Liver (tissue), 8 donors: ENCODE measurements at regions not wholly inside any gene's neighbourhood (a gene's known extent, or its start where the extent isn't known, plus 50 kb on each side); places are given as distances from the start of the nearest gene placed in this dataset.

ENCODE experiments used
- DNase-seq: peaks from one replicate; pipeline ENCODE4 v3.0.0-alpha.2; 2017; ENCODE audit warnings: low spot score
- H3K27ac ChIP-seq, 2 donors: one replicate each; pipeline ENCODE4 v1.7.0; 2013; ENCODE audit warnings: inconsistent platforms in 2 of 2, low read length in 2 of 2, control low read depth in 1 of 2, low read depth in 1 of 2, mild to moderate bottlenecking in 1 of 2
- H3K27me3 ChIP-seq, 4 donors: one replicate each; pipeline versions ENCODE4 v1.6.1 to v1.7.0; 2013; ENCODE audit warnings: low read length in 3 of 4, inconsistent platforms in 1 of 4, mild to moderate bottlenecking in 1 of 4, moderate library complexity in 1 of 4; ENCODE audit not compliant: control insufficient read depth in 4 of 4, insufficient read depth in 4 of 4
- H3K36me3 ChIP-seq, 4 donors: one replicate each; pipeline versions ENCODE4 v1.6.1 to v1.7.0; 2013; ENCODE audit warnings: low read length in 3 of 4, mild to moderate bottlenecking in 3 of 4, low read depth in 1 of 4, moderate library complexity in 1 of 4; ENCODE audit not compliant: control insufficient read depth in 4 of 4, insufficient read depth in 3 of 4
- H3K4me1 ChIP-seq, 4 donors: one replicate each; pipeline versions ENCODE4 v1.6.1 to v1.7.0; 2013; ENCODE audit warnings: low read length in 3 of 4, mild to moderate bottlenecking in 3 of 4, moderate library complexity in 1 of 4; ENCODE audit not compliant: control insufficient read depth in 4 of 4, insufficient read depth in 4 of 4
- H3K4me3 ChIP-seq, 3 donors: one replicate each; pipeline versions ENCODE4 v1.6.1 to v1.7.0; 2013; ENCODE audit warnings: low read length in 3 of 3, control low read depth in 1 of 3, low read depth in 1 of 3, mild to moderate bottlenecking in 1 of 3
- H3K9ac ChIP-seq, 2 donors: one replicate each; pipeline ENCODE4 v1.7.0; 2013; ENCODE audit warnings: low read length in 2 of 2, mild to moderate bottlenecking in 2 of 2, moderate library complexity in 2 of 2, control low read depth in 1 of 2, low read depth in 1 of 2
- H3K9me3 ChIP-seq, 4 donors: one replicate each; pipeline versions ENCODE4 v1.6.1 to v1.7.0; 2013; ENCODE audit warnings: low read length in 3 of 4; ENCODE audit not compliant: control insufficient read depth in 4 of 4
- CTCF ChIP-seq: fragments of 150-350 bp; IDR thresholded peaks from 2 replicates; pipeline ENCODE4 v1.5.1; 2017; ENCODE audit warnings: improper control_type of control experiment, low read depth, low read length; ENCODE audit not compliant: missing input control
- EGR1 ChIP-seq, 2 donors: IDR thresholded peaks; 2 replicates each; pipeline ENCODE4 v1.6.1; 2016 to 2018; ENCODE audit warnings: antibody characterized with exemption in 2 of 2, low read depth in 2 of 2
- FOXA1 ChIP-seq: IDR thresholded peaks from 2 replicates; pipeline ENCODE4 v1.6.1; 2016; ENCODE audit warnings: antibody characterized with exemption
- GABPA ChIP-seq, 2 donors: IDR thresholded peaks in 1 of 2; conservative IDR thresholded peaks in 1 of 2; 2 replicates each; pipeline ENCODE4 v1.6.1; 2016; ENCODE audit warnings: antibody characterized with exemption in 2 of 2, mild to moderate bottlenecking in 1 of 2, moderate library complexity in 1 of 2
- HNF4A ChIP-seq, 2 donors: conservative IDR thresholded peaks; 2 replicates each; pipeline ENCODE4 v1.6.1; 2016; ENCODE audit warnings: antibody characterized with exemption in 2 of 2, mild to moderate bottlenecking in 2 of 2
- JUND ChIP-seq, 2 donors: IDR thresholded peaks; 2 replicates each; pipeline ENCODE4 v1.6.1; 2016; ENCODE audit warnings: antibody characterized with exemption in 2 of 2
- NR2F2 ChIP-seq: IDR thresholded peaks from 2 replicates; pipeline ENCODE4 v1.6.1; 2016; ENCODE audit warnings: antibody characterized with exemption
- RXRA ChIP-seq, 2 donors: IDR thresholded peaks; 2 replicates each; pipeline ENCODE4 v1.6.1; 2017 to 2018; ENCODE audit warnings: antibody characterized with exemption in 2 of 2, mild to moderate bottlenecking in 1 of 2
- SP1 ChIP-seq: IDR thresholded peaks from 2 replicates; pipeline ENCODE4 v1.6.1; 2018; ENCODE audit warnings: antibody characterized with exemption, mild to moderate bottlenecking
- TAF1 ChIP-seq: conservative IDR thresholded peaks from 2 replicates; pipeline ENCODE4 v1.6.1; 2016; ENCODE audit warnings: antibody characterized with exemption, mild to moderate bottlenecking
- YY1 ChIP-seq: IDR thresholded peaks from 2 replicates; pipeline ENCODE4 v1.6.1; 2016; ENCODE audit warnings: antibody characterized with exemption, mild to moderate bottlenecking
- WGBS: extraction: QIAGEN DNeasy Blood & Tissue Kit; methylation state at CpG from one replicate; pipeline ENCODE4 v1.1.7; 2013; 5-methylcytosine and 5-hydroxymethylcytosine counted together
- TF ChIP-seq, protein P1 (sequence below): IDR thresholded peaks from 2 replicates; pipeline ENCODE4 v1.6.1; 2016; ENCODE audit warnings: antibody characterized with exemption
- TF ChIP-seq, protein P2 (sequence below): IDR thresholded peaks from 2 replicates; pipeline ENCODE4 v1.6.1; 2016; ENCODE audit warnings: antibody characterized with exemption, mild to moderate bottlenecking
- donor health status: healthy.
- donor health status: healthy.
- donor health status: healthy.
- donor health status: healthy.
- donor health status: healthy.

DNA sequence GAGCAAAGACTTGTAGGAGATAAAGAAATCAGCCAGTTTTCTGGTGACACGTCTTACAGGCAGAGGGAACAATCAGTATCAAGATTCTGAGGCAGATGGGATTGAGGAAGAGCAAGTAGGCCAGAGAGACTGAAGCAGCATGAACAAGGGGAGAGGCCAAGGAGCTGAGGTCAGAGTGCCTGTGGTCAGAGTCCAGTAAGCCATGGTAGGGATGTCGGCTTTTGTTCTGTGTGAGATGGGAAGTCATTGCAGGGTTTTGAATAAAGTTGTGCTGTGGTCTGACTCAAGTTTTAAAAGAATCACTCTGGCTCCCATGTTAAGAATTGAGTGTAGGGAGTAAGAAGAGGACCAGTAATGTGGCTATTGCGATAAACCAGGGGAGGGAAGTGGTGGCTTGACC, 85.9 kb upstream of the IVNS1ABP start (continued):
- no peak for TF ChIP-seq GABPA (IDR thresholded peaks at IDR 0.05 in 1 of 2, conservative IDR thresholded peaks at IDR 0.05 in 1 of 2)
- TF ChIP-seq, protein P1, sequence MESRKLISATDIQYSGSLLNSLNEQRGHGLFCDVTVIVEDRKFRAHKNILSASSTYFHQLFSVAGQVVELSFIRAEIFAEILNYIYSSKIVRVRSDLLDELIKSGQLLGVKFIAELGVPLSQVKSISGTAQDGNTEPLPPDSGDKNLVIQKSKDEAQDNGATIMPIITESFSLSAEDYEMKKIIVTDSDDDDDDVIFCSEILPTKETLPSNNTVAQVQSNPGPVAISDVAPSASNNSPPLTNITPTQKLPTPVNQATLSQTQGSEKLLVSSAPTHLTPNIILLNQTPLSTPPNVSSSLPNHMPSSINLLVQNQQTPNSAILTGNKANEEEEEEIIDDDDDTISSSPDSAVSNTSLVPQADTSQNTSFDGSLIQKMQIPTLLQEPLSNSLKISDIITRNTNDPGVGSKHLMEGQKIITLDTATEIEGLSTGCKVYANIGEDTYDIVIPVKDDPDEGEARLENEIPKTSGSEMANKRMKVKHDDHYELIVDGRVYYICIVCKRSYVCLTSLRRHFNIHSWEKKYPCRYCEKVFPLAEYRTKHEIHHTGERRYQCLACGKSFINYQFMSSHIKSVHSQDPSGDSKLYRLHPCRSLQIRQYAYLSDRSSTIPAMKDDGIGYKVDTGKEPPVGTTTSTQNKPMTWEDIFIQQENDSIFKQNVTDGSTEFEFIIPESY, result no peak
- no peak for TF ChIP-seq EGR1 (IDR thresholded peaks at IDR 0.05; ENCODE audit: low read depth in 2 of 2)

DNA sequence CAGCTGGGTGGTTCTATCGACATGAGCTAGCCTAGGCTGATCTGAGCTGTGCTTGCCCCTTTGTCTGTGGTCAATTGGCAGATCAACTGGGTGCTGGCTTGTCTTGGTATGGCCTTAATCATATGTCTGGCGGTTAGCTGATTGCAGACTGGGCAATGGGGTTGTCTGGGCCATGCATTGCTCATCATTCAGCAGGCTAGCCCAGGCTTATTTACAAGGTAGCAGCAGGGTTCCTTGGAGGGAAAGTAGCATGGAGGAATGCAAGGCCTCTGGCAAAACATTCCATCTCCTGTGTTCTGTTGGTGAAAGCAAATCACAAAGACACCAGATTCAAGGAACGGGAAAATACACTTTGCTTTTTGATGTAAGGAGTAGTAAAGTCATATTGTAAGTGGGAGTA, 84.0 kb upstream of the IVNS1ABP start:
- no peaks in the 10 kb centered on the region for H3K36me3 ChIP-seq
- no peak for TF ChIP-seq SP1
- TF ChIP-seq YY1, result no peak
- TF ChIP-seq RXRA (IDR thresholded peaks at IDR 0.05), result no peak
- TF ChIP-seq JUND (IDR thresholded peaks at IDR 0.05), result no peak
- TF ChIP-seq, protein P1, result no peak
- no peak for TF ChIP-seq HNF4A (conservative IDR thresholded peaks at IDR 0.05)
- no peak for TF ChIP-seq EGR1 (IDR thresholded peaks at IDR 0.05; ENCODE audit: low read depth in 2 of 2)
- TF ChIP-seq CTCF, result no peak
- TF ChIP-seq FOXA1, result no peak
- no peak for TF ChIP-seq TAF1
- H3K4me3 ChIP-seq, result no peak overlapping the region
- no peak overlapping the region for H3K9ac ChIP-seq
- no peaks in the 10 kb centered on the region for H3K4me1 ChIP-seq
- WGBS, result 94% methylated on average over 3 of the region's 3 CpGs
- H3K27me3 ChIP-seq, result no peaks in the 10 kb centered on the region
- no peaks in the 10 kb centered on the region for H3K9me3 ChIP-seq
- H3K27ac ChIP-seq, result no peak overlapping the region
- DNase-seq, result no peak

GRCh38 chr1:185400052-185400451, 83.0 kb upstream of the IVNS1ABP start:
- H3K9me3 ChIP-seq, result no peaks in the 10 kb centered on the region
- TF ChIP-seq, protein P2, sequence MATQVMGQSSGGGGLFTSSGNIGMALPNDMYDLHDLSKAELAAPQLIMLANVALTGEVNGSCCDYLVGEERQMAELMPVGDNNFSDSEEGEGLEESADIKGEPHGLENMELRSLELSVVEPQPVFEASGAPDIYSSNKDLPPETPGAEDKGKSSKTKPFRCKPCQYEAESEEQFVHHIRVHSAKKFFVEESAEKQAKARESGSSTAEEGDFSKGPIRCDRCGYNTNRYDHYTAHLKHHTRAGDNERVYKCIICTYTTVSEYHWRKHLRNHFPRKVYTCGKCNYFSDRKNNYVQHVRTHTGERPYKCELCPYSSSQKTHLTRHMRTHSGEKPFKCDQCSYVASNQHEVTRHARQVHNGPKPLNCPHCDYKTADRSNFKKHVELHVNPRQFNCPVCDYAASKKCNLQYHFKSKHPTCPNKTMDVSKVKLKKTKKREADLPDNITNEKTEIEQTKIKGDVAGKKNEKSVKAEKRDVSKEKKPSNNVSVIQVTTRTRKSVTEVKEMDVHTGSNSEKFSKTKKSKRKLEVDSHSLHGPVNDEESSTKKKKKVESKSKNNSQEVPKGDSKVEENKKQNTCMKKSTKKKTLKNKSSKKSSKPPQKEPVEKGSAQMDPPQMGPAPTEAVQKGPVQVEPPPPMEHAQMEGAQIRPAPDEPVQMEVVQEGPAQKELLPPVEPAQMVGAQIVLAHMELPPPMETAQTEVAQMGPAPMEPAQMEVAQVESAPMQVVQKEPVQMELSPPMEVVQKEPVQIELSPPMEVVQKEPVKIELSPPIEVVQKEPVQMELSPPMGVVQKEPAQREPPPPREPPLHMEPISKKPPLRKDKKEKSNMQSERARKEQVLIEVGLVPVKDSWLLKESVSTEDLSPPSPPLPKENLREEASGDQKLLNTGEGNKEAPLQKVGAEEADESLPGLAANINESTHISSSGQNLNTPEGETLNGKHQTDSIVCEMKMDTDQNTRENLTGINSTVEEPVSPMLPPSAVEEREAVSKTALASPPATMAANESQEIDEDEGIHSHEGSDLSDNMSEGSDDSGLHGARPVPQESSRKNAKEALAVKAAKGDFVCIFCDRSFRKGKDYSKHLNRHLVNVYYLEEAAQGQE, result no peak
- TF ChIP-seq SP1, result no peak
- TF ChIP-seq JUND (IDR thresholded peaks at IDR 0.05), result no peak
- TF ChIP-seq, protein P1, result no peak
- no peak for TF ChIP-seq HNF4A (conservative IDR thresholded peaks at IDR 0.05)
- TF ChIP-seq CTCF, result no peak
- TF ChIP-seq NR2F2, result no peak
- no peak overlapping the region for H3K4me3 ChIP-seq
- H3K9ac ChIP-seq, result no peak overlapping the region
- H3K36me3 ChIP-seq, result no peaks in the 10 kb centered on the region
- H3K27ac ChIP-seq, result no peak overlapping the region
- 96% methylated on average over 1 of the region's 1 CpG for WGBS
- DNase-seq, result no peak
- H3K27me3 ChIP-seq, result no peaks in the 10 kb centered on the region
- no peaks in the 10 kb centered on the region for H3K4me1 ChIP-seq
